IPS-11a (cell line): ENCODE measurements at regions not wholly inside any gene's neighbourhood (a gene's known extent, or its start where the extent isn't known, plus 50 kb on each side); places are given as distances from the start of the nearest gene placed in this dataset.
"Not testable (repeated sequence)": the region's sequence is repeated elsewhere in the genome, so short reads cannot be mapped to it uniquely, and the experiment has no call there.

Experiments
- H3K4me3 ChIP-seq: one replicate; pipeline ENCODE4 v1.5.1; 2013; ENCODE audit warnings: low read depth, low read length, control low read depth

DNA sequence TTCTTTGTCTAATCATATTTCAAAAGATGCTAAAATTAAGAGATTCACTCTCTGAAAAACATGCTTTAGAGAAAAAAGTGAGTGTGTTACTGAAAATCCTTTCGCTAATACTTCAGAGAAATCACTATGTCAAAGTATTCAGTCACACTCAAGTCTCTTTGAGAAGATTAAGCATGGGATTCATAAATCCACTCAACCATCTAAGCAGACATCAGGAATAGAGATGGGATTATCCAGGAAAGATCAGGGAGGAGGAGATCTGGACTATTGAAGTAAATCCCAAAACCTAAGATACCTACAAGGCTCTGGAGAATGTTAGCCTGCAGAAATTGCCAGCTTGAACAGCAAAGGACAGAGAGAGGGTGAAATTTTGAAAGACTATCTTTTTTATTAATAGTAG, 317.2 kb upstream of the ACO1 start:
- no peak overlapping the region for H3K4me3 ChIP-seq

DNA sequence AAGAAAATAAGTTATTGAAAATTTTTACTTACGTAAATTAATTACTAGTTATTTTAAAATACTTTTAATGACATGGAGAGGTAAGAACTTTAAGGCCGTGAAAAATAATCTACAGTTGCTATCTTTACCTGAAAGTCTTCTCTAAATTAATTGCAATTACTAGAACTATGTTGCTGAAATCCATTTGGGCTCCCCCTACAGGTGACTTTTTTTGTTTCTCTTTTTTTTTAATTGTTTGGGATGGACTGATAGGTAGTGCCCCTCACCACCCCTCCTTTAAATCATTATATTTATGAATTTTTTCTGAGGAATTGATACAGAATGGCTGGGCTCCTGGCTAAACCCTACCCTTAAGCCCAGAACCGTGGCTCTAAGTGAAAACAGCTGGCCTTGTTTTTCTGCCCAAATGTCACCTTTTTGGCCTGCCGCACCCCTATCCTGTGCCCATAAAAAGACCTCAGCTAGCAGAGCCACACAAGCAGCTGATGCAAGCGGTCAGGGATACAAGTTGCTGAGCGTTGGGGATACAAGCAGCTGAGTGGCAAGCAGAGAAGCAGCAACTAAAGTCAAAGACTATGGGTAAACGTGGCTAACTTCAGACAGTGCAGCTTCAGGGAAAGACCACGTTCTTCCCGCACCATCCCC, 315.2 kb upstream of the ACO1 start:
- no peak overlapping the region for H3K4me3 ChIP-seq

DNA sequence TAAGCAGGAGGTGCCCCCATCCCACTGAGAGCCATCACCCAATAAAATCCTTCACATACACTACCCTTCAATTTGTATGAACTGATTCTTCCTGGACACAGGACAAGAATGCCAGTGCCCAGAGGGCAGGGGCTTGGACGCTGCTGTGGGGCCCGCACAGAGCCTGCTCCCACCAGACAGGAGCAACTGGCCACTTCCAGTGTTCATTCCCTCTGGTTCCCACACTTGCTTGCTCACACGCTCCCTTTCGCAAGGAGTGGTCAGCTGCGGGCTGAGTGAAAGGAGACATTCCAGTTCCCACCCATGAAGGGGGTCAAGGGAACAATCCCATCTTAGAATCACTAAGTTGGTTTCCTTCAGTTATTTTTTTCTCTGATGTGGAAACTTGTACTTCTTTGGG, 314.5 kb upstream of the ACO1 start:
- H3K4me3 ChIP-seq: no peak overlapping the region

DNA sequence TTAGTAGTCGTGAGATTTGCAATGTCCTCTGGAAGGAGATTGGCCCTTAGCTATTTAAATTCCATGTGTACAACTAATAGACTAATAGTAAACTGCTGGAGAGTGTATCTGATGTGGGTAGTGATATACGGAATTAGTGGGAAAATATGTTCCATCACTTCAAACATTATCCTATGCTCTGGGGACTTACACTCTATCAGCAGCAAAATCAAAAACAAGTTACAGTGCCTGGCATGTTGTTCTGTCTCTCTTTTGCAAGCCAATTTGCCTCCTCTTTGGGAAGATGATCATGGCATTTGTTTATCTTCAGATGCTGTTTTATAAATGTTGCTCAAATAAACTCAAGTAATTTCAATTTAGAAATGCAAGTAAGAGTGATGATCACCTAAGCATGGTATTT, 311.9 kb upstream of the ACO1 start:
- H3K4me3 ChIP-seq: no peak overlapping the region

DNA sequence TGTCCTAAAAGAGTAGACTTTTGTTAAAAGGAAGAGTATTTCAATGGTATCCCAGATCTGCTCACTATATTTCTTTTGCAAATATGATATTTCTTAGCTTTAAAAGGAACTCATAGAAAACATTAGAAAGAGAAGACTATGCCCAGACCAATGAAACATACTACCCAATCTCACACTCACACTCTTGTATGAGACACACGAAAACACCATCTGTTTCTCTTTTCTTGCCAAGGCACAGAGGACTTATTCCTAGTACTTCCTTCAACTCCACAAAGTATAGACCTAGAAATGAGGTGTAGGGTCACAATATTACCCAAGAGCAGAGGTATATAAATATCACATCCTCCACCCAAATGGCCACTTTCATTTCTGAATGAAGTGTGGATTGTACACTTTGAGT, 292.4 kb upstream of the ACO1 start:
- H3K4me3 ChIP-seq: no peak overlapping the region

DNA sequence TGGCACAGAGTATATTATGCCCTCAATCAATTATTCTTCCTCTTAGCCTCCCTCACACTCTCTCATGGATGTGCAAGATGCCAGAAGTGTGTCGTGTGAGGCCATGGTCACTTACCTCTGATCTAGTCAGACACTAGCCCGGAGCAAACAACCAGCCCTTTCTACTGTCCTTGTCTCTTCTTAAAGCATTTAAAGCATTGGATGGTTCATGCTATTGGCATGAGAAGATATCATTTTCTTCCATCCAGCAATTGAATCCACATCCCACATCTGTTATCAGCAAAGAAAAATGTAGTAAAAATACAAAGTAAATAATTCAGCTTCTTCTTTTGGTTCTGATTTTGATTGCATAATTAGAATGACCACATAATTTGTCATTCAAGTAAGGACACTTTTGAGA, 267.2 kb upstream of the ACO1 start:
- H3K4me3 ChIP-seq: no peak overlapping the region

DNA sequence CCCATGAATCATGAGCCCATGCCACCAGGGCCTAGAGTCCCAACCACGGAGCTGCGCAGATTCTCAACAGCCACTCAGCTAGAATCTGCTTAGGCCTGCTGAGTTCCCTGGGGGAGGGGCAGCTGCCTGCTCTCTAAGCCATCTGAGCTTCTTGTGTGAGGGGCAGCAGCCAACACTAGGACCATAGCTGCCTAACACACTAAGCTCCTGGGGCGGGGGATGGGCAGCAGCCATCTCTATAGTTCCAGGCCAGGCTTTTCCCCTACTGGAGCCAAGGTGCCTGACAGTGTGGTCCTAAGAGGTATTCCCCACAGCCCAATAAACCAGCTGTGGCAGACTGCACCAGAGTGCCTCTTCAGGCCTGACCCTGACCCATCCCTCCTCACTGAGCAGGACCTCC, 255.9 kb upstream of the ACO1 start:
- H3K4me3 ChIP-seq: no peak overlapping the region

DNA sequence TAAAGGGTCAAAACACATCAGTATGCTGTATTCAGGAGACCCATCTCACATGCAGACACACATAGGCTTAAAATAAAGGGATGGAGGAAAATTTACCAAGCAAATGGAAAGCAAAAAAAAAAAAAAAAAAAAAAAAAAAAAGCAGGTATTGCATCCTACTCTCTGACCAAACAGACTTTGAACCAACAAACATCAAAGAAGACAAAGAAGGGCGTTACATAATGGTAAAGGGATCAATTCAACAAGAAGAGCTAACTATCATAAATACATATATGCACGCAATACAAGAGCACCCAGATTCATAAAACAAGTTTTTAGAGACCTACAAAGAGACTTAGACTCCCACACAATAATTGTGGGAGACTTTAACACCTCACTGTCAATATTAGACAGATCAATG, 253.7 kb upstream of the ACO1 start:
- not testable (repeated sequence) for H3K4me3 ChIP-seq

DNA sequence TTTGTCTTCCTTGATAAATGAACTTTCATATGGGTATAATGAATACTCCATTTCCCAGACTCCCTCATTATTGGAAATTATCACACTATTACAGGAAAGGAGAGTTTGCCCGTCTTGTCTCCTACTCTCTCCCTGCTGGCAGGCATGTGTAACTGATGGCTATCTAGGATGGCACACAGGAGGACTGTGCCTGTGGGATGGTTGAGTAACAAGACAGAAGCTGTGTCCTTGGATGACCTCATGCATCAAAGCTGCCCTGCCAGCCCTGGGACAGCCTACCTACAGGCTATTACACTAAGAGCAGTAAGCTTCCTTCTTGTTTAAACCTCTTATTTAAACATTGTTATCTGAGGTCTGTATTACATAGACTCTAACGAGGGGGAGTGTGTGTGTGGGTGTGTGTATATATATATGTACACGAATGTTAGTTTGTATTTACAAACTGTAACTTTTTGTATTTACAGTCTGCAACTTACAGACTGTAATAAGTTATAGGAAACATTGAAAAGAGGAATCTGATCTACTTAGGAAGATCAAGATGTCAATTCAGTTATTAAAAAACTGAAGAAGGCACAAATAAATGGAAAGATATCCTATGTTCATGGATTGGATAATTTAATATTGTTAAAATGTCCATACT, 247.6 kb upstream of the ACO1 start:
- H3K4me3 ChIP-seq: no peak overlapping the region

DNA sequence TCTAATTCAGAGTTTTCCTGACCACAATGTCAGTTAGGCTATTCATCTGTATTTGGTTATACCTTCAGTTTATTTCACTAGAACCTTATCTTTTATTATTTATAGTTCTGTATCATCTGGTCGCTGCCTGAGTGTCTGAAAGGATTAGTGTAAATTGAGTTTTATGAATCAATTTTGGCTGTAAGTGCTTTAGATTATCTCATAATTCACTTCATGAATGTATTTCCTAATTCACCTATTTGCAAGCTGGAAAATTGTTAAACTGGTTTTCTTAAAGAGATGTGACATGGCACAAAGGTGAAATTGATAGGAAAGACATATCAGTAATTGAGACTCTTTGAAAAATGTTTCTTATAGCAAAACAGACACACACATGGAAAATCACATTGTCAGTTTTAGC, 242.4 kb upstream of the ACO1 start:
- H3K4me3 ChIP-seq: no peak overlapping the region

DNA sequence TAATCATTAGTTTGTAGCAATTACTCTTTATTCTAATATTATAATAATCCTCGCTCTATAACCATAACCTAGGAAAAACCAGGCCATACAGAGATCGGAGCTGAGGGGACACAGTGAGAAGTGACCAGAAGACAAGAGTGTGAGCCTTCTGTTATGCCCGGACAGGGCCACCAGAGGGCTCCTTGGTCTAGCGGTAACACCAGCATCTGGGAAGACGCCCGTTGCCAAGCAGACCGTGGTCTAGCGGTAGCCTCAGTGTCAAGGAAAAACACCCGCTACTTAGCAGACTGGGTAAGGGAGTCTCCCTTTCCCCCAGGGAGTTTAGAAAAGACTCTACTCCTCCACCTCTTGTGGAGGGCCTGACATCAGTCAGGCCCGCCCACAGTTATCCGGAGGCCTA, 235.9 kb upstream of the ACO1 start:
- not testable (repeated sequence) for H3K4me3 ChIP-seq

DNA sequence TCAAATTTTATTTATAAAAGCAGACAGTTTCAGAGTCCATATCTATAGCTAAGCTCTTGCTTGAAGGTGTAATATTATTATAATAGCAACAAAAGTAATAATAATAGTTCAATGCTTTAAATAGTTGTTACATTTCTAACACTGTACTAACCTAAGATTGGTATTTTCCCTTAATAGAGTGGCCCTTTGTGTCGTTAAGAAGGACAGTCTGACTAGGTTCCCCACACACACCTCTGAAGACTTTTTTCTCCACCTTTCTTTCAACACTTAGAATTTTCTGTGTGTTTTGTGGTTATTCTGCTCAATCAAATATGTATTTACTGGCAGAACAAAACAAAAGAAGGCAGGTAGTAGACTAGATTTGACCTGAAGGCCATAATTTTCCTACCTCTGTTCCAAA, 223.2 kb upstream of the ACO1 start:
- no peak overlapping the region for H3K4me3 ChIP-seq

DNA sequence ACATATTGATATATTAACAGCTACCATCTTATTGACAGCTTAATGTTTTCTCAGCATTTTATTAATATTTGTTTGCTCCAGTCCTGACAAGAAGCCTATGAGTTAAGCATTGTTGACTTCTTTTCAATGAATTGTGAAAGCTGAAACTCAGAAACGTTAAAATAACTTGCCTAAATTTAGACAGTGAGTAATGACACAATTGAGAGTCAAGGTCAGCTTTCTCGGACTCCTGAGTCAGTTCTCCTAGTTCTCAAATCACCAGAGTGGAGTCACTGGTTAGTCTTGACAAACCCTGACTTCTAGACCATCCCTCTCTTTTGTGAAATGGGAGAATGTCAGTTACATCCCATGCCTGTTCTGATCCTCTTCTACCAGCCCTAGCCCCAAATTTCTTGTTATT, 222.7 kb upstream of the ACO1 start:
- no peak overlapping the region for H3K4me3 ChIP-seq

DNA sequence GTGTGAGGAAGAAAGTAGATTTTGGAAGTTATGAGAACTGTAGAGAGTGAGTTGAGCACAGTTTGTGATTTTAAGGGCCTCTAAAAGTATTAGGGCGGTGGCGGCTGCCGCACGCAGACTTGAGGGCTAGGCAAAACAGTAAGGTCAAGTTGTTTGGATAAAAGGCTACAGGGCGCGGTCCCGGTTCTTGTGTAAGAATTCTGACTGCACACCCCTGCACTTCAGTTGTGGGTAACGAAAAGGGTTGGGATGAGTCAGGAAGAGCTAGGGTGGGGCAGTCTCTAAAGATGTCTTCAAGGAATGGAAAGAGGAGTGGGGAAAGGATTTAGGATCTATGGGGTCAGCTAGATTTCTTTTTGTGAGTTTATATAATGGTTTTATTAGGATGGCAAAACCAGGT, 218.1 kb upstream of the ACO1 start:
- H3K4me3 ChIP-seq: not testable (repeated sequence)

DNA sequence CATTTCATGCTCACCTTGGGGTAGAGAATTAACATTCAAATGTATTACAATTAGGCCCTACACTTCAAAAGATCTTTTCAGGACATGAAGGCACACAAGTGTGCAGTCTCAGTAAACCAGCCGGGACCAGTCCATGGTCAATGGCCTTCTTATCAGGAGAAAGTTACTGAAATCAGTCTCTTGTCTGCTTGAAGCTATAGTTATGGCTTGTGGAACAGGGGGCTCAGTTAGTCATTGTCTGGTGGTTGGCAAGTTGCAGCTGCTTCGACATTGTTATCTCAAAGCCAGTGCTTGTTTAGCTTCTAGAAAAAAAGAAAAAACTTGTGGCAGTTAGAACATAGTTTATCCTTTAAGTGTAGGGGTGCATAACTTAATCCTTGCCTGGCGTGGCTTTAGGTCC, 213.1 kb upstream of the ACO1 start:
- H3K4me3 ChIP-seq: no peak overlapping the region

DNA sequence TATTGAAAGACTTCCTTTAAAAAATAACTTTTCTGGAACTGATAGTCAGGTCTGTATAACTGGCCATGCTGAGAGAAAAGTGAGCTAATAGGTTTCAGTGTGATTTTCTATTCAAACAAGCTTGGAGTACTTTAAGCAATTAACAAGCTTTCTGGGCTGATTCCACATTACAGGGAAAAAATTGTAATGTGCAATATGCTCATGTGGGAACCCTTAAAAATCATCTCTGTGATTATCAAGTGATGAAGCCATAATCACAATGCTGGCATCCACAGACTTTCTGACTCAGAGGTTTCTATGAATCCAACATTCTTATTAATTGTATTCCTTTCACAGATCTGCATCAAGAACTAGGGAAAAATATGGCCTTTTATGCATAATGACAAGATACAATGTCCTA, 212.2 kb upstream of the ACO1 start:
- no peak overlapping the region for H3K4me3 ChIP-seq

DNA sequence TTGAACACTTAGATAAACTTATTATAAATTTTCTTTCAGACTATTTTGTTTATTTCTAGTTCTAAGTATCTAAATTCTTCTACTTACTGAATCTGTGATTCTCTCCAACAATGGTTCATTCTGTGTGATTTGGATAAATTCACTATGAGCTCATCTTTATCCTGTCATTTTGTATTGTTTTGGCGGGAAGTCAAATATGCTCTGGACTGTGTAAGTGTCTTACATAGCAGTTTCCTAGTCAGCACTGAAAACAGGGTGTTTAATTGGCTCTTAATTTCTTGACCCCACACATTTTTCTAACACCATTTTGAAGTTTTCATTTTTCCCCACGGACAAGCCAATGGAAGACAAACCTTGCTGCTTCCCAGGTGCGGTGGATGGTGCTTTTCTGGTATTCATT, 207.0 kb upstream of the ACO1 start:
- H3K4me3 ChIP-seq: no peak overlapping the region

DNA sequence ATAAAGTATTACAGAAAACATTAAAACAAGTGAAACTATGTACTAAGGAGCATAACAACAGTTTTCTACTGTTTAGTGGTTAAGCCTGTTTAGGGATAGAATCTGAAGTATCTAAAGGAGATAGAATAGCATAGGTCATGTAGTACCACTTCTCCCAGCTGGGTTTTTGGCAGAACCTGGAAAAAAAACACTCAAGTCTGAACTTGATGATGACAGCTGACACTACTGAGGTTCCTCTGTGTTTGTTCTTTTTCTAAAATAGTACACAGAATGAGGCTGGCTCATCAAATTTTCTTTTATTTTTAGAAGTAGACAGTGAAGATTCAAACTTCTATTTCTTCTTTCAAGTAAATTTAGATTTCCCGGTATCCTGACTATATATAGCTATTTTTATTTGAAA, 203.8 kb upstream of the ACO1 start:
- H3K4me3 ChIP-seq: no peak overlapping the region

DNA sequence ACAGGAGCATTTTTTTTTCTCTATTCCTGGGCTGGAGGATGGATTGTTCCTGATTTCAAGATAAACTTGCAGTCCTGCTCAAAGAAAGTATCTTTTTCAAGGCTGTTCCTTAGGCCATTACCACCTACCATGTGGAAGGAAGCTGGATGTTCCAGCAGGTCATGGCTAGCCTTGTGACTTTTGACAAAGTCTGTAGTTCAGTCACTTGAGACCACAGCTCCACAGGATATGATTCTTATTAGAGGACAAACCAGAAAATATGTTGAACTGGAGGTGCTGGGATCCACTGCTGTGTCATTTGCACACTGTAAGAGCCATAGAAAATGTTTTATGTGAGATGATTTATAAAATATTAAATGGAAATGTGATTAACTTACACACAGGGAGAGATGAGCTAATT, 184.2 kb upstream of the ACO1 start:
- H3K4me3 ChIP-seq: no peak overlapping the region

DNA sequence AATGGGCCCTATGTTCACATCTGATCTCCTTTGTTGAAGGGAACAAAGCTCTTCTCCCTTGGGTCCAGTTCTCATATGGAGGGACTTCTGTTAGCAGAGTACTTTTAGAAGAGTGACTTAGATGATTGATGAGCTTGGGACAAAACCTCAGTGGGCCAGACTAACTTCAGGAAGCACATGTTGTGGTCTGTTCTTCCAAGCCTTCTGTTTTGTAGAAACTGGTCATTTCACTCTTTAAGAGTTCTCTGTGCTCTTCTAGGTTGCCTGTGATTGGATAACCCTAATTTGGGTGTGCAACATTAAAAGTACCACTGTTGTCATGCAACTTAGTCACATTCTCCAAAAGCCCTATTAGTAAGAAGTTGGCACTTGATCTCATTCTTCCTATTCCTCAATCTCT, 183.5 kb upstream of the ACO1 start:
- H3K4me3 ChIP-seq: no peak overlapping the region

DNA sequence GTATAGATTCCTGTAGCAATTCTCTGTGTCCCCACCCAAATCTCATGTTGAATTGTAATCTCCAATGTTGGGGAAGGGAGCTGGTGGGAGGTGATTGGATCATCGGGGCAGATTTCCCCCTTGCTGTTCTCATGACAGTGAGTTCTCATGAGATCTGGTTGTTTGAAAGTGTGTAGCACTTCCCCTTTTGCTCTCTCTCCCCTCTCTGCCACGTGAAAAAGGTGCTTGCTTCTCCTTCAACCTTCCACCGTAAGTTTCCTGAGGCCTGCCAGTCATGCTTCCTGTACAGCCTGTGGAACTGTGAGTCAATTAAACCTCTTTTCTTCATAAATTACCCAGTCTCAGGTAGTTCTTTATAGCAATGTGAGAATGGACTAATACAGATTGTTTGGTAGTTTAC, 175.3 kb upstream of the ACO1 start:
- not testable (repeated sequence) for H3K4me3 ChIP-seq

DNA sequence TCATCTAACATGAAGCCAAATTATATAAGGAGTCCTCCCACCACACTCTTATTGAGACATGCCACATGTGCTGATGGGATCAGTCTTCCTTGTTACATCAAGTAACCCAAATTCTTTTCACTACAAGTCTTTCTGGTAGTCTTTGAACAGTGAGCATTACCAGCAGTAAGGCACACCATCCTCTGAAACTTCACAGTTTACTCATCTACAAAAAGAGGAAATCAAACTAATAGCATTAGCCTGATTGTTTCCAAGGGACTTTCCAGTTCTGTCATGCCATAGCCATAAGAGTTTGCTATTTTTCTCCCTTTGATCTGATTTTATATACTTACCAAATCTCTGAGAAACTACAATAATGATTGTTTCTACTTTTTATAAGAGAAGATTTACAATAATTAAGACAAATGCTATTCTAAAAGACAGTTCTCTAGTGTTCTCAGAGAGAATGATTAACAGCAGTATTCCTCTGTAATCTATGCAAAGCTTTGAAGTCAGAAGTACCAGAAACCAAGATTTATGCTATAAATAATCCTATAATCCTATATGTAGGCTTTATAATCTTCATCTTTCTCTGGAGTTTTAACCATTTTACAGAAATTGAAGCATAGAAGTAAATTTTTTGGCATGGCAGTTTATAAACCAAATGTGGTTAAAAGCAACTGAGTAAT, 166.2 kb upstream of the ACO1 start:
- H3K4me3 ChIP-seq: no peak overlapping the region

DNA sequence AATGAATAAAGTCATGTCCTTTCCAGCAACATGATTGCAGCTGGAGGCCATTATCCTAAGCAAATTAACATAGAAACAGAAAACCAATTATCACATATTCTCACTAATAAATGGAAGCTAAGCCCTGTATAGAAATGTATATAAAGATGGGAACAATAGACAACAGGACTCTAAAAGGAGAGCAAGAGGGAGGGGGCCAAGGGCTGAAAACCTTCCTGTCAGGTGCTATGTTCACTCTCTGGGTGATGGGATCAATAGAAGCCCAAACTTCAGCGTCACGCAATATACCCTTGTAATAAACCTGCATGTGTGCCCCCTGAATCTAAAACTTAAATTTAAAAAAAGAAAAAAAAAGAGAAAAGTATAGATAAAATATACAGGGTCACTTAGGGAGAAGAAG, 163.7 kb upstream of the ACO1 start:
- H3K4me3 ChIP-seq: no peak overlapping the region
